ENCODE measurements at regions not wholly inside any gene's neighbourhood (a gene's known extent, or its start where the extent isn't known, plus 50 kb on each side); places are given as distances from the start of the nearest gene placed in this dataset.

DNA sequence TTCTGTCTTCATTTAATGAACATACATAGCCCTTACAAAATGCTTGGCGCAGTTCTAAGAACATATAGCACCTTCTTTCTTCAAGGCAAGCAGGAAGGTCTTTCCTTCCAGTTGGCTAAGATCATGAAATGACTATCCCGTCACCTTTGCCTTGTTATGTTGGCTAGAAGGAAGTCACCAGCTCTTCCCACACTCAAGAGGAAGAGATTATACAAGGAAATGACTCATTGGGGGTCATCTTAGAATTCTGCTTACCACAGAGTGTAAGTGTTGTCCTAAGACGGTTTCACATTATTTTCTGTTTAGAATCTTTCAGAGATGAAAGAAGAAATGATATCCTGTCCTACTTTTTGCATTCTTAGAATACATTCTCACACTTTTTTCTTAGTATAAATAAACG is 808.0 kb upstream of the LUZP2 start:
- Histone ChIP-seq H3K4me1 (ENCODE audit: low read length) (no peaks in the 10 kb centered on the region), H3K4me3 (ENCODE audit: low read length) (no peak overlapping the region), H2AFZ (ENCODE audit: low read depth, low read length) (no peak overlapping the region), H3K36me3 (replicated peaks; ENCODE audit: low read depth, low read length) (no peaks in the 10 kb centered on the region), H3K4me2 (ENCODE audit: low read length) (no peak overlapping the region), H4K20me1 (ENCODE audit: insufficient read depth, low read length) (no peaks in the 10 kb centered on the region), H3K9ac (ENCODE audit: low read length) (no peak overlapping the region), H3K27ac (ENCODE audit: low read length) (no peak overlapping the region), H3K27me3 (ENCODE audit: low read depth, low read length) (no peaks in the 10 kb centered on the region), H3K9me3 (ENCODE audit: insufficient read depth, low read length) (no peaks in the 10 kb centered on the region), H3K79me2 (ENCODE audit: low read length) (no peaks in the 10 kb centered on the region)
- TF ChIP-seq, protein P1, sequence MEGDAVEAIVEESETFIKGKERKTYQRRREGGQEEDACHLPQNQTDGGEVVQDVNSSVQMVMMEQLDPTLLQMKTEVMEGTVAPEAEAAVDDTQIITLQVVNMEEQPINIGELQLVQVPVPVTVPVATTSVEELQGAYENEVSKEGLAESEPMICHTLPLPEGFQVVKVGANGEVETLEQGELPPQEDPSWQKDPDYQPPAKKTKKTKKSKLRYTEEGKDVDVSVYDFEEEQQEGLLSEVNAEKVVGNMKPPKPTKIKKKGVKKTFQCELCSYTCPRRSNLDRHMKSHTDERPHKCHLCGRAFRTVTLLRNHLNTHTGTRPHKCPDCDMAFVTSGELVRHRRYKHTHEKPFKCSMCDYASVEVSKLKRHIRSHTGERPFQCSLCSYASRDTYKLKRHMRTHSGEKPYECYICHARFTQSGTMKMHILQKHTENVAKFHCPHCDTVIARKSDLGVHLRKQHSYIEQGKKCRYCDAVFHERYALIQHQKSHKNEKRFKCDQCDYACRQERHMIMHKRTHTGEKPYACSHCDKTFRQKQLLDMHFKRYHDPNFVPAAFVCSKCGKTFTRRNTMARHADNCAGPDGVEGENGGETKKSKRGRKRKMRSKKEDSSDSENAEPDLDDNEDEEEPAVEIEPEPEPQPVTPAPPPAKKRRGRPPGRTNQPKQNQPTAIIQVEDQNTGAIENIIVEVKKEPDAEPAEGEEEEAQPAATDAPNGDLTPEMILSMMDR (IDR thresholded peaks at IDR 0.05; ENCODE audit: low read depth, low read length) = no peak
- no peak for TF ChIP-seq EZH2phosphoT487 (IDR thresholded peaks at IDR 0.05; ENCODE audit: low read depth)

DNA sequence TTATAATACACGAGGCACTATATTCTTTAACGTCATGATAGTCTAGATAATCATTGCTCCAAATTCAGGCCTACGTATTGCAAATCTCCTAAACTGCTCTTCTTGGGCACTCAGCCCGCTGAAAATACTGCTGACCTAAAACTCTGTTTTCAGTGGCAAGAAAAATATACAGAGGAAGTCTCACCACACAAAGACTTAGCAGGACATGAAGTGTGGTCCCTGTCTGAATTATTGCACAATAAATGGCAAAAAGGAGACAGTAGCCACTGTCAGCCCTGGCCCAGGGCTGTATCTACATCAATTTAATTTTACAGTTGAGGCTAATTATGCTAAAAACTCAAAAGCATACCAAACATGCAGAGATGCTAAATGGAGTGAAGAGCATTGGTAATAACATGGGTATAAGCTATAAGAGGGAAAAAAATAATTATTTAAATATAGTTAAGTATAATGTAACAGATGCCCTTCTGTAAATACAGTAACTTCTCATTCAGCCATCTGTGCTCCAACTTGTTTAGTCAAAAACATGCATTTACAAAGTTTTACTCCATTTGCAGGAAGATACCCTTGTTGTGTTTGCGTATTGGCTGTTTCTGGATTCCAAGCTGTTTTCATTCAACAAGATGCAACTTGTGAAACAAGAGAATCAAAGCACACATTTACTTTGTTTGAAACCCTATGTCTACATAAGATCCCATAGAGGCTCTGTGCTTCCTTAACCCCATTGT is 800.0 kb upstream of the LUZP2 start:
- no peak overlapping the region for H3K9ac ChIP-seq (ENCODE audit: low read length)
- no peaks in the 10 kb centered on the region for H3K4me1 ChIP-seq (ENCODE audit: low read length)
- no peak for TF ChIP-seq EZH2phosphoT487 (IDR thresholded peaks at IDR 0.05; ENCODE audit: low read depth)
- TF ChIP-seq, protein P1 (IDR thresholded peaks at IDR 0.05; ENCODE audit: low read depth, low read length) = no peak
- H3K4me2 ChIP-seq (ENCODE audit: low read length) = no peak overlapping the region
- no peaks in the 10 kb centered on the region for H3K36me3 ChIP-seq (replicated peaks; ENCODE audit: low read depth, low read length)
- H3K4me3 ChIP-seq (ENCODE audit: low read length) = no peak overlapping the region
- H4K20me1 ChIP-seq (ENCODE audit: insufficient read depth, low read length) = no peaks in the 10 kb centered on the region
- H3K79me2 ChIP-seq (ENCODE audit: low read length) = no peaks in the 10 kb centered on the region
- no peak overlapping the region for H2AFZ ChIP-seq (ENCODE audit: low read depth, low read length)
- no peaks in the 10 kb centered on the region for H3K9me3 ChIP-seq (ENCODE audit: insufficient read depth, low read length)
- H3K27ac ChIP-seq (ENCODE audit: low read length) = no peak overlapping the region
- H3K27me3 ChIP-seq (ENCODE audit: low read depth, low read length) = no peaks in the 10 kb centered on the region

DNA sequence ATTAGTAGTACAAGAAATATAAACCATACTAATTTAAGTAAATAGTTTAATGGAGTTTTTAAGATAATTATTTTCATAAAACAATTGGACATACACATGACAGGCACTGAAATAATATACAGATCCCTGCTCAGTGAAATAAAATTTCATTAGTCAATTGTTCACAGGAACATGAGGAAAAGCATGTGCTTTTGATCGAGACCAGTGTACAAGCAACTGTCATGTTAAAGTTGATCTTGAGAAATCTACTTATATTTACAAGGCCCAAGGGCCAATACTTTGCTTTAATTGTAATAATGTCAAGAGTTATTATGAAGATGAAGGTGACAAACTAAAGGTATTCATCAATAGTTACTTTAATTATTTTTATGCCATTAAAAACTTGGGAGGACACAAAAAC is 792.7 kb upstream of the LUZP2 start:
- TF ChIP-seq EZH2phosphoT487 (IDR thresholded peaks at IDR 0.05; ENCODE audit: low read depth) = no peak
- TF ChIP-seq, protein P1 (IDR thresholded peaks at IDR 0.05; ENCODE audit: low read depth, low read length) = no peak
- H2AFZ ChIP-seq (ENCODE audit: low read depth, low read length) = no peak overlapping the region
- no peaks in the 10 kb centered on the region for H3K79me2 ChIP-seq (ENCODE audit: low read length)
- no peaks in the 10 kb centered on the region for H4K20me1 ChIP-seq (ENCODE audit: insufficient read depth, low read length)
- no peak overlapping the region for H3K9ac ChIP-seq (ENCODE audit: low read length)
- H3K36me3 ChIP-seq (replicated peaks; ENCODE audit: low read depth, low read length) = no peaks in the 10 kb centered on the region
- H3K4me1 ChIP-seq (ENCODE audit: low read length) = no peaks in the 10 kb centered on the region
- H3K27ac ChIP-seq (ENCODE audit: low read length) = no peak overlapping the region
- H3K27me3 ChIP-seq (ENCODE audit: low read depth, low read length) = no peaks in the 10 kb centered on the region
- no peak overlapping the region for H3K4me3 ChIP-seq (ENCODE audit: low read length)
- H3K9me3 ChIP-seq (ENCODE audit: insufficient read depth, low read length) = no peaks in the 10 kb centered on the region
- no peak overlapping the region for H3K4me2 ChIP-seq (ENCODE audit: low read length)

- H3K4me1 ChIP-seq (ENCODE audit: low read length) = no peaks in the 10 kb centered on the region
- H3K27me3 ChIP-seq (ENCODE audit: low read depth, low read length) = no peaks in the 10 kb centered on the region
- H3K27ac ChIP-seq (ENCODE audit: low read length) = no peak overlapping the region
- TF ChIP-seq, protein P1 (IDR thresholded peaks at IDR 0.05; ENCODE audit: low read depth, low read length) = no peak
- no peak for TF ChIP-seq EZH2phosphoT487 (IDR thresholded peaks at IDR 0.05; ENCODE audit: low read depth)
- H3K4me3 ChIP-seq (ENCODE audit: low read length) = no peak overlapping the region
- H3K9me3 ChIP-seq (ENCODE audit: insufficient read depth, low read length) = no peaks in the 10 kb centered on the region
- no peaks in the 10 kb centered on the region for H4K20me1 ChIP-seq (ENCODE audit: insufficient read depth, low read length)
- no peak overlapping the region for H3K9ac ChIP-seq (ENCODE audit: low read length)
- H3K79me2 ChIP-seq (ENCODE audit: low read length) = no peaks in the 10 kb centered on the region
- no peak overlapping the region for H2AFZ ChIP-seq (ENCODE audit: low read depth, low read length)
- no peak overlapping the region for H3K4me2 ChIP-seq (ENCODE audit: low read length)
- H3K36me3 ChIP-seq (replicated peaks; ENCODE audit: low read depth, low read length) = no peaks in the 10 kb centered on the region
These were observed 784.9 kb upstream of the LUZP2 start for GRCh38 chr11:23711981-23712380.
